OCI-LY3 (cell line): ENCODE measurements at regions not wholly inside any gene's neighbourhood (a gene's known extent, or its start where the extent isn't known, plus 50 kb on each side); places are given as distances from the start of the nearest gene placed in this dataset.

ENCODE experiments used
- H2AFZ ChIP-seq: fragments of 200-600, 300-600 bp; shearing (Covaris generic); 2 replicates; pipeline ENCODE4 v1.6.0; 2014; ENCODE audit warnings: antibody characterized with exemption, low read depth, low read length
- H3K27ac ChIP-seq: fragments of 200-600, 300-600 bp; sonication (generic); 2 replicates; pipeline ENCODE4 v1.5.1; 2014; ENCODE audit warnings: mild to moderate bottlenecking, low read length, moderate library complexity, mixed read lengths
- H3K27me3 ChIP-seq: fragments of 200-600, 300-600 bp; sonication (generic); 2 replicates; pipeline ENCODE4 v1.6.1; 2014; ENCODE audit warnings: low read depth, low read length, mixed read lengths
- H3K36me3 ChIP-seq: fragments of 200-600, 300-600 bp; sonication (generic); replicated peaks from 2 replicates; pipeline ENCODE3; 2014; ENCODE audit warnings: low read depth, low read length, mixed read lengths
- H3K4me1 ChIP-seq: fragments of 300-600, 200-600 bp; sonication (generic); 2 replicates; pipeline ENCODE4 v1.6.1; 2014; ENCODE audit warnings: low read length, mixed read lengths
- H3K4me2 ChIP-seq: fragments of 200-600, 300-600 bp; sonication (generic); 2 replicates; pipeline ENCODE4 v1.6.1; 2014; ENCODE audit warnings: low read length, mixed read lengths
- H3K4me3 ChIP-seq: fragments of 300-600, 200-600 bp; sonication (generic); 2 replicates; pipeline ENCODE4 v1.5.1; 2014; ENCODE audit warnings: antibody characterized with exemption, mild to moderate bottlenecking, low read length, moderate library complexity
- H3K79me2 ChIP-seq: fragments of 300-600, 200-600 bp; shearing (Covaris generic); 2 replicates; pipeline ENCODE4 v1.6.1; 2014; ENCODE audit warnings: mild to moderate bottlenecking, low read length, mixed read lengths
- H3K9ac ChIP-seq: fragments of 300-600, 200-600 bp; shearing (Covaris generic); 2 replicates; pipeline ENCODE4 v1.6.0; 2014; ENCODE audit warnings: mild to moderate bottlenecking, low read length, moderate library complexity
- H3K9me3 ChIP-seq: fragments of 200-600, 300-600 bp; shearing (Covaris generic); 2 replicates; pipeline ENCODE4 v1.6.1; 2014; ENCODE audit warnings: low read length, mixed read lengths; ENCODE audit not compliant: insufficient read depth
- H4K20me1 ChIP-seq: fragments of 200-600, 300-600 bp; sonication (generic); 2 replicates; pipeline ENCODE4 v1.6.1; 2016; ENCODE audit warnings: low read length, mixed read lengths; ENCODE audit not compliant: insufficient read depth
- EZH2phosphoT487 ChIP-seq: fragments of 200-600 bp; shearing (Covaris generic); IDR thresholded peaks from 2 replicates; pipeline ENCODE4 v1.6.1; 2018; ENCODE audit warnings: antibody characterized with exemption, mixed run types, low read depth
- TF ChIP-seq, protein P1 (sequence below): fragments of 200-600, 300-600 bp; sonication (generic); IDR thresholded peaks from 2 replicates; pipeline ENCODE4 v1.5.1; 2014; ENCODE audit warnings: antibody characterized with exemption, low read length, low read depth

DNA sequence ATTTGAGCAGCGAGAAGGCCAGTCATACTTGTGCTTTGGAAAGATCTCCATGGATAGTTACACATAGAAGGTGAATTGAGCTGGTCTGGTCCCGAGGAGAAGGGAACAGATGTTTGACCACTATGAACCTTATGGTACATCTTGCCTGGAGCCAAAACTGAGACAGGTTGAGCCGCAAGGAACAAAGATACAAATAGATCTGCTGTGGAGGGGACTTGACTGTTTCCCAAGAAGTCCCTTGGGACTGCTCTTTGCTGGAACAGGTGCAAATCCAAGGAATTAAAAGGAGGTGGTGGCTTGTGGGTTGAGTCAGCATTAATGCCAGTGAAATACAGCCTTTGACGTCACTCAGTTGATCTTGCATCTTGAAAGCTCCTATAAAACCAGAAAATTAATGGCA lies 68.8 kb upstream of the PRIMA1 start:
- peaks cover 33% of the 10 kb centered on the region for H3K27me3 ChIP-seq
- H3K36me3 ChIP-seq: no peaks in the 10 kb centered on the region
- no peak overlapping the region for H3K4me3 ChIP-seq
- no peak overlapping the region for H3K9ac ChIP-seq
- H4K20me1 ChIP-seq: no peaks in the 10 kb centered on the region
- no peak overlapping the region for H3K27ac ChIP-seq
- no peaks in the 10 kb centered on the region for H3K9me3 ChIP-seq
- TF ChIP-seq EZH2phosphoT487: no peak
- TF ChIP-seq, protein P1, sequence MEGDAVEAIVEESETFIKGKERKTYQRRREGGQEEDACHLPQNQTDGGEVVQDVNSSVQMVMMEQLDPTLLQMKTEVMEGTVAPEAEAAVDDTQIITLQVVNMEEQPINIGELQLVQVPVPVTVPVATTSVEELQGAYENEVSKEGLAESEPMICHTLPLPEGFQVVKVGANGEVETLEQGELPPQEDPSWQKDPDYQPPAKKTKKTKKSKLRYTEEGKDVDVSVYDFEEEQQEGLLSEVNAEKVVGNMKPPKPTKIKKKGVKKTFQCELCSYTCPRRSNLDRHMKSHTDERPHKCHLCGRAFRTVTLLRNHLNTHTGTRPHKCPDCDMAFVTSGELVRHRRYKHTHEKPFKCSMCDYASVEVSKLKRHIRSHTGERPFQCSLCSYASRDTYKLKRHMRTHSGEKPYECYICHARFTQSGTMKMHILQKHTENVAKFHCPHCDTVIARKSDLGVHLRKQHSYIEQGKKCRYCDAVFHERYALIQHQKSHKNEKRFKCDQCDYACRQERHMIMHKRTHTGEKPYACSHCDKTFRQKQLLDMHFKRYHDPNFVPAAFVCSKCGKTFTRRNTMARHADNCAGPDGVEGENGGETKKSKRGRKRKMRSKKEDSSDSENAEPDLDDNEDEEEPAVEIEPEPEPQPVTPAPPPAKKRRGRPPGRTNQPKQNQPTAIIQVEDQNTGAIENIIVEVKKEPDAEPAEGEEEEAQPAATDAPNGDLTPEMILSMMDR: no peak
- H3K4me2 ChIP-seq: no peak overlapping the region
- H3K4me1 ChIP-seq: no peaks in the 10 kb centered on the region
- no peak overlapping the region for H2AFZ ChIP-seq
- no peaks in the 10 kb centered on the region for H3K79me2 ChIP-seq

DNA sequence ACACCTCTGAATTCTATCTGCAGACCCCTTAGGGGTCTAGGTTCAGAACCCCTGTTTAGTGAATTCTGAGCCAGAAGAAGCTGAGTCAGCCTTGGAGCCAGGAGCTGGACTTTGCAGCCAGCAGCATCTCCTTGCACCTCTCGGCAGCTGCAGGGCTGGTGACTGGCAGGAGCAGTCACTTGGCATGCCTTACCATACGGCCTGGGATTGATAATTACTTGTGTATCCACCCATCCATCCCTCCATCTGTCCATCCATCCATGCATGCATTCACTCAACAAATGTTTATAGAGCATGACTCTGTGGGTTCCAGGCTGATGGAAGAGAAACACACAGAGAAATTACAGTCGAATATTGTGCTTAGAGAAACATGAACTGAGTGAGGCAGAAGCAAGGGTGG lies 67.5 kb upstream of the PRIMA1 start:
- Histone ChIP-seq H3K4me3 (no peak overlapping the region), H2AFZ (no peak overlapping the region), H3K27me3 (peaks cover 37% of the 10 kb centered on the region), H3K36me3 (no peaks in the 10 kb centered on the region), H4K20me1 (no peaks in the 10 kb centered on the region), H3K9me3 (no peaks in the 10 kb centered on the region), H3K79me2 (no peaks in the 10 kb centered on the region), H3K4me1 (no peaks in the 10 kb centered on the region), H3K4me2 (no peak overlapping the region), H3K9ac (no peak overlapping the region), H3K27ac (no peak overlapping the region)
- TF ChIP-seq EZH2phosphoT487: no peak
- TF ChIP-seq, protein P1: no peak

DNA sequence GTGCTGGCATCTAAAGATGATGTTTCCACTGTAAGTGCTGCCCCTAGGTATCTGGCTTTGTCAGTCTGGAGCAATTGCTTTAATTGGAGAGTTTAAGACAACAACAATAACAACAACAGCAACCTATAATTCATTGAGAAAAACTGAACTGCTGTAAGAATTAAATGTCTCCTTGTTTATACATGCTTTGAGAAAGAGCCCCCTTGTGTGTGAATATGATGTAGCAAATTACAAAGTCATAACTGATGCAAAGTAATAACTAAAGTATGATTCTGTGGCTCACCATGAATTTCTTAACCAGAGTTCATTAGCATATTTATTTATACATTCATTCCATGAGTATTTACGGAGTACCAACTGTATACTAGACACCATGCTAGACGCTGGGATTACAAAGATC lies 59.2 kb upstream of the PRIMA1 start:
- H3K36me3 ChIP-seq: no peaks in the 10 kb centered on the region
- H3K9me3 ChIP-seq: no peaks in the 10 kb centered on the region
- no peaks in the 10 kb centered on the region for H3K4me1 ChIP-seq
- H2AFZ ChIP-seq: no peak overlapping the region
- no peak overlapping the region for H3K4me2 ChIP-seq
- H3K9ac ChIP-seq: no peak overlapping the region
- H3K79me2 ChIP-seq: no peaks in the 10 kb centered on the region
- no peaks in the 10 kb centered on the region for H4K20me1 ChIP-seq
- H3K27me3 ChIP-seq: peaks cover 52% of the 10 kb centered on the region
- TF ChIP-seq, protein P1: peak; percentile 23
- TF ChIP-seq EZH2phosphoT487: no peak
- no peak overlapping the region for H3K4me3 ChIP-seq
- H3K27ac ChIP-seq: no peak overlapping the region

DNA sequence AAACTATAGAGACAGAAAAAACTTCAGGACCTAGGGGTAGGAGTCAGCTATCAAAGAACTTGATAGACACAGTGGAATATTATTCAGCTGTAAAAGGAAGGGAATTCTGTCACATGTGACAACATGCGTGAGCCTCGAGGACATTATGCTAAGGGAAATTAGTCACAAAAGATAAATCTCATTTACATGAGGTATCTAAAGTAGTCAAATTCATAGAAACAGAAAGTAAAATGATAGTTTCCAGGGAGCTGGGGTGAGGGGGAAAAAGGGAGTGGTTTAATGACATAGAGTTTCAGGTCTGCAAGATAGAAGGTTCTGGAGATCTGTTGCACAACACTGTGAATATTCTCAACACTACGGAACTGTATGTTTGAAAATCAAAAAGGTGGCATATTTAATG lies 50.0 kb upstream of the PRIMA1 start:
- Histone ChIP-seq H3K79me2 (no peaks in the 10 kb centered on the region), H3K4me1 (no peaks in the 10 kb centered on the region)

More for the DNA sequence above, 50.0 kb upstream of the PRIMA1 start:
- Histone ChIP-seq H2AFZ (no peak overlapping the region), H4K20me1 (no peaks in the 10 kb centered on the region), H3K36me3 (no peaks in the 10 kb centered on the region), H3K4me3 (no peak overlapping the region), H3K4me2 (no peak overlapping the region), H3K9me3 (no peaks in the 10 kb centered on the region), H3K27ac (no peak overlapping the region), H3K27me3 (peaks cover 28% of the 10 kb centered on the region), H3K9ac (no peak overlapping the region)
- TF ChIP-seq, protein P1: no peak
- no peak for TF ChIP-seq EZH2phosphoT487
